Activated naive CD4-positive, alpha-beta T cell treated with anti-CD3 and anti-CD28 coated beads, Interleukin-2, amount 50 U/mL, for 16 hours (primary cell): ENCODE measurements at regions not wholly inside any gene's neighbourhood (a gene's known extent, or its start where the extent isn't known, plus 50 kb on each side); places are given as distances from the start of the nearest gene placed in this dataset.

ENCODE experiments used
- DNase-seq: peaks from one replicate; pipeline ENCODE4 v3.0.0-alpha.2; 2020

DNA sequence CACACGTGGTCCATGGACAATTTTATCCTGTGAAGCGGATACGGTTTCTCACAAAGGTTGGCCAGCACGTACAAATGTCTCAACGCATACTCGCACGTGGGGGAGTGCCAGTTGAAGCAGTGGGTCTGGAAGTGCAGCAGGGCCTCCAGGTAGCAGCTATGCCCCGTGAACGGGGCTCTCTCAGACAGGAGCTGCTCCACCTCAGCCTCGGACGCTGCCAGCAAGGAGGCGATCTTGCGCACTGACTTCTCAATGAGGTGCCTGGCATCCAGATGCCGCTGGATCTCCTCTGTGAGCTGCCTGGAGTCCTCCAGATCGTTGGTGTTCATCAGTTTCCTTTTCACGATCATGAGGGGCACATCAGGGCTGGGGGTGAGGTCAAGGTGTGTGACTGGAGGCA is 2272.0 kb downstream of the PCDH9 start:
- no peak for DNase-seq

DNA sequence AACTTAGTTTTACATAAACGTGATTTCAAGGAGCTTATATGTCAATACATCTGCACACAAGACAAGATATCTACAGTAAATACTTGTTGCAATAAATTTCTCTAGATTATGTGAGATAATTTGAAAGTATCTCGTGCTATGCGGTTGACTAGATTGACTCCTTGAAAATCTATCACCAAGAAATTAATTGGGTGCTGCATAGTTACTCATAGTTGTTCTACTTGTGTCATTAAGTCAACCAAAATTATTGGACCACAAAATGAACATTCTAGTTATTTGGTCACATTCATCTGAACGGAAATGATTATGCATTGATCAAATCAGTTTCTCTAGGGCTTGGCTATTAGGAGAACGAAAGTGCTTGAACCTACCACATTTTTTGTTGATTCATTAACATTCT is 2291.5 kb downstream of the PCDH9 start:
- no peak for DNase-seq

DNA sequence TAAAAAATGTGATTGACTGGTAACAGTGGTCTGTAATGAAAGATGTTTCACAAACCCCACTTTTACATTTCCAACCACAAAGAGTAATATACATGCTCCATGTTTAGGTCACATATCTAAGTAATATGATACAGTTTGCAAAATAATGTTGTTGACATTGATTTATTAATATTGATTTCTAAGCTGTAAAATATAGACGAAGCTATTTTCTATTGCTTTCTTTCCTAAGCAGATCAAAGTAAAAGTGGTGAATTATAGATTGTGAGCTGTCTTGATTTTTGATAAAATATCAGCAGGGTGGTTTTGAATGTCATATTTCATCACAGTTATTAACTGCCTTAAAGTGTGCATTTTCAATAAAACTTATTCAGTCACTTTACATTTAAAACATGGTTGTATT is 2292.8 kb downstream of the PCDH9 start:
- DNase-seq: no peak

DNA sequence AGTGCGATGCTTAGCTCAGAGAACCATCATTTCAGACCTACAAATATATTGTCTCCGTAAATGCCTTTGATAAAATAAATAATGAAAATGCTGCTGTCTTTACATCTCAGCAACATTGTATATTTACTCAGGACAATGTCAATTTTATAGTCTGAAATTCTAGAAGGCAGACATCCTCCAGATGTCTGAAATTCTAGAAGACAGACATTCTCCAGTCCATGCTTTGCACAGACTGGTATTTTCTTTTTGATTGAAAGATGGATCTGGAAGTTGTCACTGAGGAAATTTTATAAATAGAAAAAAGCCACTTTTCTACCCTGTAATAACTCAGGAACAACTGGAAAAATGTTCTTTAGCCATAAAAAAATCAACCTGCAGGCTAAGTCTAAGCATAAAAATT is 2293.3 kb downstream of the PCDH9 start:
- DNase-seq: no peak

DNA sequence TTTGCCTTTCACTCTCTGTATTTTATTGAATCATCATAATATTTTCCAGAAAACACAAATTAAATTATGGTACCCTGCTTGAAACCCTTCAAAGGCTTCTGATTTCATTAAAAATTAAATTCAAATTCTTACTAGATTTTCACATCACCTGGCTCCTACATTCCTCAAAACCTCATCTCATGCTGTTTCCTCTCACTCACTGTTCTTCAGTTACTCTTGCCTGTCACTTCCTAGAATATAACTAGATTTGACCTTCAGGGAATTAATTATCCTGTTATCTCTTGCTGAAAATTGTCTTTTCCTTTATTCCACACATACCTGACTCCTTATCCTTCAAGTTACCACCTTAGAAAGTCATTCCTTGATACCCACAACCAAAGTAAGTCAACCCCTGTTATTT is 2294.7 kb downstream of the PCDH9 start:
- DNase-seq: no peak

DNA sequence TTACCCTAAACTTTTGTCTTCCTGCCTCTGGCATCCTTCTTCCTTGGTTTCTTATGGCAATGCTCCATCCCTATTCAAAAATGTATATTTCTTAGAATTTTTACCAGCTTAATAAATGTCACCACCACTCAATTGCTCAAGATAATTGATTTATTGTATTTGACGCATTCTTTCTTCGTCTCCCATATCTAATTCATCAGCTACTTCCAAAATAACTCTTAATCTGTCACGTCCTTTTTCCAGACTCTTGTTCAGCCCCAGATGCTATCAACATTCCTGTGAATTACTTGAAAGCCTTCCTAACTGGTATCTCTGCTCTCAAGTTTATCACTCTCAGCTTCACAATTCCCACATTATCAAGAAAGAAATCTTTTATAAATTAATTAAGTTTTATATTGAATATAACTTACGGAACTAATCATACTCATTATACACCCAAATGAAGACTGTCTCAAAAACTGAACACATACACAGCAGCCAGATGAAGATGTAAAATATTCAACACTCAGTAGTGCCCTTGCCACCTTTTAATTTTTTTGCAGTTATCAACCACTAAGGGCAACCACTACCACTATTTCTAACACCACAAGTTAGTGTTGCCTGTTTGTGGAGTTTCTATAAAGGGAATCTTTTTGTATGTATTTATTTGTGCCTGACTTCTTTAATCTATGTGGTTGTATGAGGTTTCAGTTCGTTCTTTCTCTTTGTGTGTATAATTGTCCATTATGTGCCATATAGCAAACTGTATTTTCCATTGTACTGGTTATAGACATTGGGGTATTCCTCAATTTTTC is 2295.4 kb downstream of the PCDH9 start:
- no peak for DNase-seq

DNA sequence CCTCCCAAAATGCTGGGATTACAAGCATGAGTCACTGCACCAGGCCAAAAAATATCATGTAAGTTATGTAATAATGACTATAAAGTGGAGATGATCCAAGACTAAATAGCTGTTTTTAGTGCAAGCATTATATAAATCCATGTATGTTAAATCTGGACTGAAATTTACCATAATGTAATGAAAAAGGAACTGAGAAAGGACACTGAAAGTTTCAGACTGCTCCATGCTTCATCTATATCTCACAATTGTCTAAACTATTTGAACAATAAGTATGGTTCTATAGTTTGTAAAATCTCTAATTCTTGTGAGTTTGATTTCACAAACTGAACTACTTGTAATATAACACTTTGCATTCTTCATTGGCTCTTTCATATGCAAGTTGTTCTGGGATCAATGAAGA is 2299.5 kb downstream of the PCDH9 start:
- DNase-seq: no peak

DNA sequence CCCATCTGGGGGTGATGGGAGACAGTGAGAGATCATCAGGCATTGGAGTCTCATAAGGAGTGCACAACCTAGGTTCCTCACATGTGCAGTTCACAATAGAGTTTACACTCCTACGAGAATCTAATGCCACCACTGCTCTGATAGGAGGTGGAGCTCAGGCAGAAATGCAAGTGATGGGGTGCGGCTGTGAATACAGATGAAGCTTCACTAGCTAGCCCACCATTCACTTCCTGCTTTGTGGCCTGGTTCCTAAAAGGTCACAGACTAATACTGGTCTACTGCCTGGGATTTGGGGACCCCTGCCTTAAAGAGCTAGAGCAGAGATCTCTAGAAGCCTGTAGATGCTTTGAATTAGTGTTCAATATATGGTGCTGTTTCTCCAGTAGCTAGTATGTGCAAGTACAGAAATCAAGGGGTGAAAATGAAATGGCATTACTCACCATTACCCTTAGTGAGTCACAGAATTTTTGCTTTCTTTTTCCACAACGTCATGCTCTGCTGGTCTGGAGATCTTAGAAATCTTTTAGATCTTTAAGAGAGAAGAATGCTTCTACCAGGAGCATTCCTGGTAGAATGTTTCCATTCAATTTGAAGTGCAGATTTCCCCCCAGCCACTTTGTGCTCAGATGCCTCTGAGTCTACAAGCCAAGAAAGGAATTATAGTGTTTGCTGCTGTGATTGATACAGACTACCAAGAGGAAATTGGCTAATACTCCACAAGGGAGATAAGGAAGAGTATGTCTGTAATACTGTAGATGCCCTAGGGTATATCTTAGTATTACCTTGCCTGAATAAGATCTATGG is 2301.2 kb downstream of the PCDH9 start:
- no peak for DNase-seq

DNA sequence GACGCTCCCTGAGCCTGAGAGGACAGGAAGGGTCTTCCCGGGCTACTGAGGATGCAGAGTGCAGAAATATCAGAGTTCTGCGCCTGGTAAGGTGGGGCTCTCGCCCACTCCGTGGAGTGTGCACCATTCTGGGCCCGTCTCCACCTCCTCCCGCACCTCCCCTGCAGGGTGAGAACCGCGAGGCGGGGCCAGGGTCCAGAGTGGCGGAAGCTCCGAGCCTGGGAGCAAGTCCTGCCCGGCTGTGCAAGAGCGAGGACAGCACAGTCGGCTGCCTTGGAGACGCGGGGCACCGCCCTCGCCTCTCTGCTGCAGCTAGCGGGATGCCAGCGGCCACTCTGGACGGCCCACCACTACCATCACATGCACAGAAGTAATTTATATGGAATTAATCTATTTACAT is 2304.4 kb downstream of the PCDH9 start:
- no peak for DNase-seq

DNA sequence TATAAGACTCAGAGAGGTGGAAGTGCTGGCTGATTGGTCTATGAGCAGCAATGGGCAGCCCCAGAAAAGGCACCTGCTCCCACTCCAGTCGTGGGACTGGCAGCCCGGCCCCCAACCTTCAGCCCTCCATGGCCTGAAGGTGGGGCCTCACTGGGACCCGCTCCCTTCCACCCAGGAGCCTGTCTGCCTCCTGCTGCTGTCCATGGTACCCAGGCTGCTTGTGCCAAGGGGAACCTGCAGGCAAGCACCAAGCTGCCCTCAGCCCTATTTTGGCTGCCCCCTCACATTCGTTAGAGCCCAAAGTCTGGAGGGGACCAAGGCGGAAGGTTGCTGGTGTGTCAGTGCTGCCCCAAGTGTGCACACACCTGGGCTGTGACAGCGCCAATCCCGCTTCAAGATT is 2304.9 kb downstream of the PCDH9 start:
- no peak for DNase-seq

DNA sequence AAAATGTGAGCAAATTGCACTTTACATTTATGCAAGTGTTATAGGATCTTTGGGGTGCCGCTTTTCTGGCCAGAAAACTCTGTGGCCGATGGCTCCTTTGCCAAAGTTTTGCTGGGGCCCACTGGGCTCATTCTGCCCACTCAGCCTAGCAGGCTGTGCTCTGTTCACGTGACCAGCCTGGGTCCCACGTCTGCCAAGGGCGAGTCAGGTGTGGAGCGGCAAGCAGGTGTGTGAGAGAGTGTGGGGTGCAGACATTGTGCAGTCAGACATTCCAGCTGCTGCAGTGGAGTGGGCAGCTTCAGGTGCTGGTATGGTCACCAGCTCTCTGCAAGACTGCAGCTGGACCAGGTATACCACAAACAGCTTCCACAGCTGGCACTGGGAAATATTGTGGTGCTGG is 2305.7 kb downstream of the PCDH9 start:
- DNase-seq: no peak

DNA sequence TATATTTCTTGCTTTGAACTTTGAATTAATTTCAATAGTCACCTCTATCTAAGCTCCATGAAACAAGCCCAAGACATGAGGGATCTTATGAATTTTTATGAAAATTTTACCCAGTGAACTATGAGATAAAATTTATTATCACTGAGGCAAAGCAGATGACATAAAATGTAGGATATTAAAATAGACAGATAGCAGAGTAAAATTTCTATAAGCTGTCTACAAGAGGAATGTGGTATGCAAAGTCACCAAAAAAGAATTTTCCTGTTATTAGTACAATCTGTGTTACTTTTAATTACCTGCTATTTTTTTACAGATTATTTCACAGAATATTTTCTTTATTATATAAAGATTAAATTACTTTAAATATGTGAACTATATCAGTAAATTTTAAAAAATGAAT is 2312.6 kb downstream of the PCDH9 start:
- no peak for DNase-seq

DNA sequence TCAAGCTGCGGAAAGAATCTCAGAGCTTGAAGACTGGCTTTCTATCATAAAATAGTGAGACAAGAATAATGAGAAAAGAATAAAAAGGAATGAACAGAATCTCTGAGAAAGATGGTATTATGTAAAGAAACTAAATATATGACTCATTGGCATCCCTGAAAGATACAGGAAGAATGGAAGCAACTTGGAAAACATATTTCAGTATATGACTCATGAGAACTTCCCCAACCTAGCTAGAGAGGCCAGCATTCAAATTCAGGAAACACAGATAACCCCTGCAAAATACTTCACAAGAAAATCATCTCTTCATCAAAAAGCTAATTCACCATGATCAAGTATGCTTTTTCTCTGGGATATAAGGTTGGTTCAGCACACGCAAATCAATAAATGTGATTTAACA is 2318.0 kb downstream of the PCDH9 start:
- DNase-seq: no peak

DNA sequence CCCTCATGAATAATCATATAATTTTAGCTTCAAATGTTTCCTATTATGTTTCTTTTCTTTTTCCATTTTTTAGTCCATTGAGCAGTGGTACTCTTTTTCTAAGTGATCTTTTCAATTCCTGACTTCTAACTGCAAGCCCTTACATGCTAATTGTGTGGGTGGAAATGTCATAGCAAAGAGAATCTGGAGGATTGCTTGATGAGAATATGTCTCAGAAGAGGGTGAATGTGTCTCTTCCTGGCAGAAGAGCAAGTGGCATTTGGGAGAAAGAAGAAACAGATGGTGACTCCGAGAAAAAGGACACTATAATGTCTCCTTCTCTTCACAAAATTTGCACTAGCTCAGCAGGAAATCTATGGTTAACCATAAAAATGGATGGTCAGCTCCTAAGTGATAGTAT is 2320.0 kb downstream of the PCDH9 start:
- DNase-seq: no peak

DNA sequence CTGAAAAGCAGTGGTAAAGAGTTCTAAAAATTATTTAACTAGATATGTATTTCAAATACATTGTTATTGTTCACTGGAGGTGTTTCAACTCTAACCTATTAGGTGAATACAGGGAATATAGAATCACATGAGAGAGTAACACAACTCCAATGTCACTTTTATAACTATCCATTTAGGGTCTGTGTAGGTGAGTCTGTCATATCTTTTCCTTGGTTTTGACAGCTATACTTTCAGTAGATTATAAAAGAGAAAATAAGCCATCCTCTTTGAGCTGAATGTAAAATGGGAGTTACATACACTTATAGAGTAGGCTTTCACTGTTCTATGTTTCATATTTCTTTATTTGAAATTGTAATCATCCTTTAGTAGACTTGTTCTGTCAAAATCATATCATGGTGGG is 2321.0 kb downstream of the PCDH9 start:
- no peak for DNase-seq

DNA sequence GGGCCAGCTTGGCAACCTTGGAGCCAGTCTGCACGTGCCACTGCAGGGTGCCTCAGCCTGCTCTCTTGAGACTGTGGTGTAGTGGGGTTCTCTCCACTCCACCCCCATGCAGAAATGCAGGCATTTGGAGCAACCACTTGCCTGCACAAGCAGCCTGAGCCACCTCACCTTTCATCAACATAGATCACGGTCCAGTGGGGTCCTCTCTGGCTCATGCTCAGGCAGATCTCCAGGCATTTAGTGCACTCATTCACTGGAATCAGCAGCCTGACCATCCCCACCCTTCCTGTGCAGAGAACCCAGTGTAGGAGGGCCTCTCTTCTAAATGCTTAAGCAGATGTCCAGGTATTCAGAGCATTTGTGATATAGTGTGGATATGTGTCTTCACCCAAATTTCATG is 2330.1 kb downstream of the PCDH9 start:
- no peak for DNase-seq

DNA sequence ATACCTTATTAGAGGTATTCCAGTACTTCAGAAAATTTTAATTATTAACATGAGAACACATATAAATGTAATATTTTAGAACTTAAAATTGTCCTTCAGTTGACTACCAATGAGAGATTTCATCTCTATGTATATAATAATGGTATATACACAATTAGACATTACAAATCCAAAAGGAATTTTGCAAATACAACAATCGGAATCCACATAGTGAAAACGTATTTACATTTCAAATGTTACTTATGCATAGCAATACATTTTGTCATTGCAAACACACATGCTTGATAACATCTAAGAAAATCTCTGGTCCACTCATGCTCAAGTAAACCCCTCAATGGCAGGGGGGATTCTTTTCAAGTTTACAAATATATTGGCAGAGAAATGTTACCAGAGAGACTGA is 2345.2 kb downstream of the PCDH9 start:
- no peak for DNase-seq

DNA sequence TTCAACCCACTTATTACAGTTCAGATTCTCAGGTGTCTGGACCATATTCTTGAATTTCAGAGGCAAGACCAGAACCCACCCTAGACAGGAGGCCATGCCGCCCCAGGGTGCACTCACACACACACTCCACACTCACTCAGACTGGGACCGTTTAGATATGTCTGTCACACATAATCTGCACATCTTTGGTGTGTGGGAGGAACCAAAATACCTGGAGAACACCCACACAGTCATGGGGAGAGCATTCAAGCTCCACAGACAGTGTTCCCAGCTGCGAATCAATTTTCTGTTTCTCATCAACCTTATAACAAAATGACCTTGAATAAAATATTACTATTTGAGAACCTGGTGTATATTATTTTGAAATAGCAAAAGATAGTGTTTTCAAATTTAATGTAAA is 2353.0 kb downstream of the PCDH9 start:
- DNase-seq: no peak

DNA sequence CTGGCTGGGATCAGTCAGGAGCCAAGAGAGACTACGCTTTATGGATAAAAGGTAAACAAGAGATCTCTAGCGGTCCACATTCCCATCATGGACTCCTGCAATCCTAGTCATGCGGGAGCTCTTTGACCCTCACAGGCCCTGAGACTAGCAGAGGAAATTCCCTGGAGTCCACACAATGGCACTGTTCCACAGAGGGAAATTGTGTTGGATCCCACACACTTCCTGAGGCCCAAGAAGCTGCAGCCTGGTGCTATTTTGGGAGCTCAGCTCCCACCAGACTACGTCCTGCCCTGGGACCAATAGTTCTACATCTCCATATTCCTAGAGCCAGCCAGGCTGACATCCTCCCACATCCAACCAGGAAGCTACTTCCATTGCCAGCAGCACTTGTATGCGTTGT is 2358.4 kb downstream of the PCDH9 start:
- no peak for DNase-seq

DNA sequence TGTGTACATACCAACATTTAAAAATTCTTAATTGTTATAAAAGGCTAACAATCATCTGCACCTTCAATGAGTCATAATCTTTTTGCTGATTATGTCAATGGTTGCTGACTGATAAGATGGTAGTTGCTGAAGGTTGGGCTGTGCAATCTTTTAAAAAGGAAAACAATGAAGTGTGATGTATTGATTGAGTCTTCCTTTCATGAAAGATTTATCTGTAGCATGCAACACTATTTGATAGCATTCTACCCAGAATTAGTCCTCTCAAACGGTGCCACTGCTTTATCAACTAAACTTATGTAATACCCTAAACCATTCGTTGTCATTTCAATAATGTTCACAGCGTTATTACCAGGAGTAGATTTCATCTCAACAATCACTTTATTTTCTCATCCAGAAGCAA is 2360.6 kb downstream of the PCDH9 start:
- DNase-seq: no peak

DNA sequence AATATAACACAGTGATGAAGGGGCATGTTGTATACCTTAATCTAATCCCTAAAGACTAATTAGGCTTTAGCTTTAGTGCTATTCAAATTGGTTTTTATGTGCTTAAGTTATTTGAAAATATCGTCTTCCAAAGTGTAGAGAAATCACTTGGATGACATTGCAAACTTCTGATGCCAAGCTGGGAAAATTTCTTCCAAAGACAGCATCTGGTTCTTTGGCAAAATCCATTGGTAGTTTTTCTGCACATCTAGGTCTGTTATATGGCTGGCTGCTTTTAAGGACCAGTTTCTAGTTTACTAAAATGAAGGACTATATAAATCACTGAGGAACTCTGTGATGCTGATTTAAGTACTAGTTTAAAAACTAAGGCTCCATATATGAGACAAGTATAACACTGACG is 2362.3 kb downstream of the PCDH9 start:
- no peak for DNase-seq

DNA sequence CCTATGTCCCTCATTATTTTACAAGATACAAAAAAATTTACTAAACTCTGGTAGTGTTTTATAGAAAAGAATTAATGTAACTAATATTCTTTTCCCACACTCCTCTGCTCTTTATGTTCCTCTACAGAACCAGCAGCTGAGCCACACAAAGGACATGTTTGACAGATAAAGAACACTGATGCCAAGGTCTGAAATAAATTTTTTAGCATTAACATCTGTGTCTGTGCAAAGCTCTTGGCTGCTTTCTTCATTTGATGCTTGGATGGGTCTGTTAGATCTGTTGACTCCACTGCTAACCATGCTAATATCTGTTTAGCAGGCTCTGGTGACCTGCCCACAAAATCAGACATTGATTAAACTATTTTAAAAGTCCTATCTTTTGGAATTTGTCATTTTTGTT is 2363.8 kb downstream of the PCDH9 start:
- DNase-seq: no peak

DNA sequence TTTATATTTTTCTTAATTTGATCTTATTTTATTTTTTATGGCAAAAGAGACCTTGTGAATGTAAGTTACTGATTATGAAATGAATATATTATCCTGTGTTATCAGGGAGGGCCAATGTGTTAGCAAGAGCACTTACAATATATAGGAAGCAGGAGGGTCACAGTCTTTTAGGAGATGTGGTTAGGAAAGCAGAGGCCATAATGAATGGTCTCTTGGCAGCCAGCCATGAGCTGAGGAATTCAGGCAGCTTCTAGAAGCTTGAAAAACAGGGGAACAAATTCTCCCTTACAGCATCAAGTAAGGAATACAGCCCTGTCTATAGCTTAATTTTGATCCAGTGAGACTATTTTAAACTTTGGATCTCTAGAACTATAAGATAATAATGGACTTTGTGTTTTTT is 2374.6 kb downstream of the PCDH9 start:
- DNase-seq: no peak

DNA sequence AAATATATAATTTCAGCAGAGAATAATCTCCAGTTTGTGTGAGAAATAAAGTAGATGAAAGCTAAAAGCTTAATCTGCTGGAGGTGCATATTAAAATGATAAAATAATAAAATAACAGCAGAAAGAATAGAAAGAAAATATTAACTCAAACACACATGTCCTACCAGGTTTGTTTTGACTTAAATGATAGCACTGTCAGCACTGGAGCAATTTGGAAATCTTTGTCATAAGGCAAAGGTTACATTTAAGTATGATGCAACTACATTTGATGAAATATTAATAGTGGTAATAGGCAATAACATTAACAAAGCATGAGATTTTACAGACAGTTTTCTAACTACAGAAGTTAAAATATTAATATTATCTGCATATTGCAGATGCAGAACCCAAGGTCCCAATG is 2380.1 kb downstream of the PCDH9 start:
- no peak for DNase-seq

DNA sequence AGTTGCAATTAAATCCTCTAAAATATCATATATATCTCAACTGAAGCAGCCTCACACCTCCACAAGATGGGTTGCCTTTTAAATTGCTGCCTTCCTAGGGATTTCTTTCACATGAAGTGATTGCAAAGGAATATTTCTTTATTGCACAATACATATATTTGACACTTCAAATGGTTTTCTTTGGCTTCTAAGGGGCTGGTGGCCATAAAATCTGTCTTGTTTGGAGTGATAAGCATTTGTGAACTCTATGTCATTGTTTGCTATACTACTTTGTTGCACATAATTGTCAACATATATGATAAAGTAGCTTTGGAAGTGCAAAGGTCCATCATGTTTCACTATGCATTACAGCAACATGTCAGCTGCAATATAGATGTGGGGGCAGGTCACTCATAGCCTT is 2380.9 kb downstream of the PCDH9 start:
- DNase-seq: no peak
